ENCODE measurements at regions not wholly inside any gene's neighbourhood (a gene's known extent, or its start where the extent isn't known, plus 50 kb on each side); places are given as distances from the start of the nearest gene placed in this dataset.

- Histone ChIP-seq H3K27me3 (ENCODE audit: control insufficient read depth in 2 of 2, insufficient read depth in 2 of 2, low read length in 2 of 2) (no peaks in the 10 kb centered on the region), H2AFZ (ENCODE audit: low read depth, low read length) (no peak overlapping the region), H3K9ac (replicated peaks; ENCODE audit: extremely low read depth, insufficient read depth, low read length) (no peak overlapping the region), H3K9me3 (replicated peaks; ENCODE audit: control insufficient read depth, insufficient read depth, low read length) (no peaks in the 10 kb centered on the region), H3K36me3 (ENCODE audit: control insufficient read depth in 2 of 2, extremely low read depth in 1 of 2, insufficient read depth in 2 of 2, low read length in 2 of 2) (no peaks in the 10 kb centered on the region), H3K4me2 (ENCODE audit: insufficient read depth, low read length) (no peak overlapping the region), H3K9me1 (replicated peaks; ENCODE audit: control insufficient read depth, extremely low read depth, insufficient read depth, low read length) (no peaks in the 10 kb centered on the region), H3K4me3 (replicated peaks in 1 of 3; ENCODE audit: insufficient read depth in 1 of 3, low read depth in 1 of 3, low read length in 3 of 3) (no peak overlapping the region), H3K79me2 (ENCODE audit: control insufficient read depth, insufficient read depth, low read length) (no peaks in the 10 kb centered on the region), H3K4me1 (ENCODE audit: control insufficient read depth, extremely low read depth, insufficient read depth, low read length) (no peaks in the 10 kb centered on the region), H3K27ac (ENCODE audit: insufficient read depth, low read depth, low read length) (no peak overlapping the region), H4K20me1 (replicated peaks; ENCODE audit: control insufficient read depth, extremely low read depth, insufficient read depth, low read length) (no peaks in the 10 kb centered on the region)
- DNase-seq (ENCODE audit: low read depth, low spot score) = no peak
- ChIA-PET POLR2A (no interaction called here), CTCF (no interaction called here)
- FAIRE-seq = no peak
- TF ChIP-seq POLR2AphosphoS5 (IDR thresholded peaks at IDR 0.05; ENCODE audit: insufficient read depth, low read depth, low read length) (no peak), JUN (IDR thresholded peaks at IDR 0.05; ENCODE audit: borderline replicate concordance, insufficient read depth, insufficient read length, low read depth) (no peak), MYC (IDR thresholded peaks at IDR 0.05; ENCODE audit: low read depth, low read length) (no peak), EZH2 (IDR thresholded peaks at IDR 0.05; ENCODE audit: borderline replicate concordance, low read depth, low read length, severe bottlenecking) (no peak), GATA2 (IDR thresholded peaks at IDR 0.05; ENCODE audit: insufficient read depth, insufficient read length, low read depth, low read length) (no peak), MAX (IDR thresholded peaks at IDR 0.05; ENCODE audit: insufficient read depth, insufficient read length) (no peak)
- intact Hi-C loops (cut with micrococcal nuclease) (no loop called here), dilution Hi-C loops (cut with MboI; ENCODE audit: extremely low pct_ligation_motif_present, low sequenced_read_pairs) (no loop called here)
- BruUV-seq (replicated peaks) = no TSS peak
Observed at GRCh38 chr4:84167093-84167492, 332.0 kb downstream of the NKX6-1 start.

GRCh38 chr4:84166486-84166885 is 332.6 kb downstream of the NKX6-1 start:
- no peak overlapping the region for H3K4me3 ChIP-seq (replicated peaks in 1 of 3; ENCODE audit: insufficient read depth in 1 of 3, low read depth in 1 of 3, low read length in 3 of 3)
- CTCF ChIA-PET = no interaction called here
- H3K27me3 ChIP-seq (ENCODE audit: control insufficient read depth in 2 of 2, insufficient read depth in 2 of 2, low read length in 2 of 2) = no peaks in the 10 kb centered on the region
- H2AFZ ChIP-seq (ENCODE audit: low read depth, low read length) = no peak overlapping the region
- DNase-seq (ENCODE audit: low read depth, low spot score) (no peak), FAIRE-seq (no peak)
- BruUV-seq (replicated peaks) = no TSS peak
- no peaks in the 10 kb centered on the region for H3K79me2 ChIP-seq (ENCODE audit: control insufficient read depth, insufficient read depth, low read length)
- intact Hi-C loops (cut with micrococcal nuclease) = no loop called here
- no peak overlapping the region for H3K9ac ChIP-seq (replicated peaks; ENCODE audit: extremely low read depth, insufficient read depth, low read length)
- POLR2A ChIA-PET = no interaction called here
- H4K20me1 ChIP-seq (replicated peaks; ENCODE audit: control insufficient read depth, extremely low read depth, insufficient read depth, low read length) = no peaks in the 10 kb centered on the region
- dilution Hi-C loops (cut with MboI; ENCODE audit: extremely low pct_ligation_motif_present, low sequenced_read_pairs) = no loop called here
- TF ChIP-seq POLR2A (IDR thresholded peaks at IDR 0.05; ENCODE audit: low read depth, low read length) (no peak), MYC (IDR thresholded peaks at IDR 0.05; ENCODE audit: low read depth, low read length) (no peak), POLR2AphosphoS5 (IDR thresholded peaks at IDR 0.05; ENCODE audit: insufficient read depth, low read depth, low read length) (no peak), EZH2 (IDR thresholded peaks at IDR 0.05; ENCODE audit: borderline replicate concordance, low read depth, low read length, severe bottlenecking) (no peak)
- no peaks in the 10 kb centered on the region for H3K9me3 ChIP-seq (replicated peaks; ENCODE audit: control insufficient read depth, insufficient read depth, low read length)
- no peaks in the 10 kb centered on the region for H3K4me1 ChIP-seq (ENCODE audit: control insufficient read depth, extremely low read depth, insufficient read depth, low read length)
- H3K9me1 ChIP-seq (replicated peaks; ENCODE audit: control insufficient read depth, extremely low read depth, insufficient read depth, low read length) = no peaks in the 10 kb centered on the region
- H3K4me2 ChIP-seq (ENCODE audit: insufficient read depth, low read length) = no peak overlapping the region
- no peaks in the 10 kb centered on the region for H3K36me3 ChIP-seq (ENCODE audit: control insufficient read depth in 2 of 2, extremely low read depth in 1 of 2, insufficient read depth in 2 of 2, low read length in 2 of 2)
- H3K27ac ChIP-seq (ENCODE audit: insufficient read depth, low read depth, low read length) = no peak overlapping the region
